Kidney (tissue), 13 donors: ENCODE measurements at regions not wholly inside any gene's neighbourhood (a gene's known extent, or its start where the extent isn't known, plus 50 kb on each side); places are given as distances from the start of the nearest gene placed in this dataset.

Experiments used
- DNase-seq, 5 donors: peaks; one replicate each; pipeline ENCODE4 v3.0.0-alpha.2; 2013 to 2020
- FAIRE-seq: peaks from 2 replicates; lab custom pipeline; 2012; peaks lifted over from hg19 to GRCh38; lab: Jason Lieb, UNC
- H3K27ac ChIP-seq, 2 donors: one replicate each; pipeline ENCODE4 v1.7.0; 2013; ENCODE audit warnings: low read depth in 2 of 2, low read length in 2 of 2, inconsistent platforms in 1 of 2
- H3K27me3 ChIP-seq: one replicate; pipeline ENCODE4 v1.7.1; 2013; ENCODE audit warnings: low read length, inconsistent platforms; ENCODE audit not compliant: control insufficient read depth, insufficient read depth
- H3K36me3 ChIP-seq, 3 donors: one replicate each; pipeline versions ENCODE4 v1.7.0 to v1.7.1; 2013; ENCODE audit warnings: low read length in 3 of 3, control low read depth in 1 of 3, inconsistent platforms in 1 of 3; ENCODE audit not compliant: insufficient read depth in 3 of 3, control insufficient read depth in 2 of 3
- H3K4me1 ChIP-seq, 3 donors: one replicate each; pipeline versions ENCODE4 v1.7.0 to v1.7.1; 2013; ENCODE audit warnings: low read length in 3 of 3, inconsistent platforms in 1 of 3, low read depth in 1 of 3; ENCODE audit not compliant: control insufficient read depth in 2 of 3, insufficient read depth in 2 of 3
- H3K4me3 ChIP-seq, 3 donors: one replicate each; pipeline versions ENCODE4 v1.7.0 to v1.8.1; 2013; ENCODE audit warnings: low read length in 3 of 3, control low read depth in 1 of 3, inconsistent platforms in 1 of 3
- H3K9ac ChIP-seq, 3 donors: one replicate each; pipeline versions ENCODE4 v1.7.0 to v1.7.1; 2013; ENCODE audit warnings: low read length in 3 of 3, control low read depth in 1 of 3, inconsistent platforms in 1 of 3
- H3K9me3 ChIP-seq, 3 donors: one replicate each; pipeline versions ENCODE4 v1.7.0 to v1.7.1; 2013; ENCODE audit warnings: low read length in 3 of 3, control low read depth in 1 of 3, inconsistent platforms in 1 of 3; ENCODE audit not compliant: control insufficient read depth in 2 of 3, insufficient read depth in 1 of 3
- intact Hi-C: fragments of 100-400 bp; cut with DNase I; formaldehyde crosslinking; loops from one replicate; pipeline ENCODE4 v1.11.1; 2022
- TF ChIP-seq, protein P1 (sequence below): IDR thresholded peaks from 3 replicates; pipeline ENCODE4 v1.5.1; 2012; ENCODE audit warnings: mild to moderate bottlenecking, moderate library complexity, borderline replicate concordance; ENCODE audit not compliant: insufficient read depth; ENCODE audit errors: extremely low read depth
- donor health status: control.
- donor health status: control.
- donor health status: control.
- donor health status: control.
- donor health status: control.
- donor health status: DM: yes; HTN: yes; CAD: no.
- donor health status: Normal renal cell carcinoma (clear cell type).

DNA sequence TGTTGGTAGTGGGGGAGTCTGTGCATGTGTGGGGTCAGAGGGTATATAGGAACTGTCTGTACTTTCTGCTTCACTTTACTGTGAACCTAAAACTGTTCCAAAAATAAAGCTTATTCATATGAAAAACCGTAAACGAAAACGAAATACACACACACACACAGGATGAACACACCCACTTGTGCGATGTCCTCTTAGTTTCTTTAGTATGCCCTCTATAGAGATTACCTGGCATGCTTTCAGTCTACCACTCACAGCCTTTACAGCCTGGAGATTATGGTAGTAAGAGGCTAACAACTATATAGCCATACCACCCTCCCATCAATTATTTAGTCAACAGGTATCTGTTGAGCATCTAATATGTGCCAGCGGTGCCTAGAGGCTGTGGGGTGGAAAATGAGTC is 60.0 kb upstream of the UBE3A start:
- peaks cover 0 to 3% (median 0%) of the 10 kb centered on the region in 3 donors for H3K9me3 ChIP-seq
- H3K27ac ChIP-seq, result no peak overlapping the region
- FAIRE-seq, result no peak
- no peak overlapping the region for H3K4me3 ChIP-seq
- H3K4me1 ChIP-seq, result no peaks in the 10 kb centered on the region
- H3K36me3 ChIP-seq, result no peaks in the 10 kb centered on the region
- H3K27me3 ChIP-seq, result no peaks in the 10 kb centered on the region
- DNase-seq, result no peak
- TF ChIP-seq, protein P1, sequence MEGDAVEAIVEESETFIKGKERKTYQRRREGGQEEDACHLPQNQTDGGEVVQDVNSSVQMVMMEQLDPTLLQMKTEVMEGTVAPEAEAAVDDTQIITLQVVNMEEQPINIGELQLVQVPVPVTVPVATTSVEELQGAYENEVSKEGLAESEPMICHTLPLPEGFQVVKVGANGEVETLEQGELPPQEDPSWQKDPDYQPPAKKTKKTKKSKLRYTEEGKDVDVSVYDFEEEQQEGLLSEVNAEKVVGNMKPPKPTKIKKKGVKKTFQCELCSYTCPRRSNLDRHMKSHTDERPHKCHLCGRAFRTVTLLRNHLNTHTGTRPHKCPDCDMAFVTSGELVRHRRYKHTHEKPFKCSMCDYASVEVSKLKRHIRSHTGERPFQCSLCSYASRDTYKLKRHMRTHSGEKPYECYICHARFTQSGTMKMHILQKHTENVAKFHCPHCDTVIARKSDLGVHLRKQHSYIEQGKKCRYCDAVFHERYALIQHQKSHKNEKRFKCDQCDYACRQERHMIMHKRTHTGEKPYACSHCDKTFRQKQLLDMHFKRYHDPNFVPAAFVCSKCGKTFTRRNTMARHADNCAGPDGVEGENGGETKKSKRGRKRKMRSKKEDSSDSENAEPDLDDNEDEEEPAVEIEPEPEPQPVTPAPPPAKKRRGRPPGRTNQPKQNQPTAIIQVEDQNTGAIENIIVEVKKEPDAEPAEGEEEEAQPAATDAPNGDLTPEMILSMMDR, result no peak
- intact Hi-C loops, result no loop called here
- no peak overlapping the region for H3K9ac ChIP-seq

DNA sequence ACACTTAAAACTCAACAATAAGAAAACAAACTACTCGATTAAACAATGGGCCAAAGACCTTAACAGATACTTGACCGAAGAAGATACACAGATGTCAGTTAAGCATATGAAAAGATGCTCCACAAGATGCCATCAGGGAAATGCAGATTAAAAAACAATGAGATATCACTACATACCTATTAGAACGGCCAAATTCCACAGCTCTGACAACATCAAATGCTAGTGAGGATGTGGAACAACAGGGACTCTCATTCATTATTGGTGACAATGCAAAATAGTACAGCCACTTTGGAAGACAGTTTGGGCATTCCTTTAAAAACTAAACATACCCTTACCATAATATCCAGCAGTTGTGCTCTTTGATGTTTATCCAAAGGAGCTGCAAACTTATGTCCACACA is 59.1 kb upstream of the UBE3A start:
- Histone ChIP-seq H3K27me3 (no peaks in the 10 kb centered on the region), H3K4me3 (no peak overlapping the region), H3K27ac (no peak overlapping the region), H3K4me1 (no peaks in the 10 kb centered on the region), H3K9ac (no peak overlapping the region), H3K9me3 (peaks cover 0 to 6% (median 0%) of the 10 kb centered on the region in 3 donors), H3K36me3 (no peaks in the 10 kb centered on the region)
- intact Hi-C loops, result no loop called here
- no peak for FAIRE-seq
- TF ChIP-seq, protein P1, result no peak
- no peak for DNase-seq

DNA sequence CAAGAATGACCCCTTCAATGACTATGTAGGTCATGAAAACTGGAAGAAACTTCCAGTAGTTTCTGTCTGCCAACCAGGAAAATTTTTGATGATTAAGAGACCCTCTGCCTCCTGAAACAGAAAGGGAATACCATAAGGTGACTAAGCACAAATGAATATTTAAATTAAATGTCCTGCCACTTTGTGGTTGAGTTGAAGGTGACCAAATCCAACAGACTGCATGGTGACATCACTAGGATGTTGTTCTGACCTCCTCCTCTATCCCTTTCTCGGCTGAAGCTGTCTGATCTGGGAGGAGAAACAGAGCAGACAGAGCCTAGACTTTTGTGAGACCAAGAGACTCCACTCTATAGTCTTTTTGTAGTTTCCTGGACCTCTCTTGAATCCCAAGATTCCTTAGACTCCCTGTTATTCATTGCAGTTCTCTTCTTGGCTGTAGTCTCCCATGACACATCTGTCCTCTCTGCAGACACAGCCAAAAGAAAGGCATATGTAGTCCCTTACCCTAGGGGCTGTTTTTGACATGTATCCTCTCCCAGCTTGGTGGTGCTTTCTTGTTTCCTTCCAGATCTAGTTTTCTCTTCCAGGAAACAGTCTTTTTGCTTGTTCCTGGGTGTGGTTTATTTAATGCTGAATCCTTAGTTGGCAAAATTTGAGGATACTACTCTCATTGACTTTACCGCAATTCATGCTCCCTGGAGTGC is 55.2 kb upstream of the UBE3A start:
- intact Hi-C loops, result no loop called here

More for the DNA sequence above, 55.2 kb upstream of the UBE3A start:
- TF ChIP-seq, protein P1, result no peak
- Histone ChIP-seq H3K4me1 (no peaks in the 10 kb centered on the region), H3K9ac (no peak overlapping the region), H3K27me3 (no peaks in the 10 kb centered on the region), H3K4me3 (no peak overlapping the region), H3K9me3 (peaks cover 0 to 6% (median 0%) of the 10 kb centered on the region in 3 donors), H3K36me3 (no peaks in the 10 kb centered on the region), H3K27ac (no peak overlapping the region)
- FAIRE-seq, result no peak
- no peak for DNase-seq
